IMR-90 (cell line): ENCODE measurements at regions not wholly inside any gene's neighbourhood (a gene's known extent, or its start where the extent isn't known, plus 50 kb on each side); places are given as distances from the start of the nearest gene placed in this dataset.

Experiments used
- ATAC-seq: fragments of 200-7000 bp; cut with Tn5 transposase; 2 replicates; pipeline ENCODE4 v1.9.1; 2020; ENCODE audit warnings: low read depth, mild to moderate bottlenecking, moderate library complexity
- BruUV-seq: library from RNA; stranded (reverse); fragments of 400-500 nt; replicated peaks from 2 replicates; lab custom pipeline; 2021; lab: Mats Ljungman, UMichigan
- CTCF ChIA-PET: fragments of 300-600 bp; formaldehyde crosslinking; extraction: SDS; loops from one replicate; lab custom pipeline; 2021; ENCODE audit warnings: antibody characterized with exemption; lab: Yijun Ruan, JAX
- POLR2A ChIA-PET: fragments of 300-600 bp; sonication (Branson Sonifier 250); formaldehyde crosslinking; loops from one replicate; lab custom pipeline; 2022; ENCODE audit warnings: antibody characterized with exemption; ENCODE audit not compliant: unreplicated experiment; lab: Charles Lee
- DNase-seq: peaks from one replicate; pipeline ENCODE4 v3.0.0; 2013
- H2AFZ ChIP-seq: replicated peaks from 2 replicates; pipeline ENCODE3; 2013; ENCODE audit warnings: low read length, mild to moderate bottlenecking; ENCODE audit not compliant: poor library complexity
- H2AK5ac ChIP-seq: 2 replicates; pipeline ENCODE4 v1.6.1; 2013; ENCODE audit warnings: low read depth, low read length, inconsistent platforms
- H2AK9ac ChIP-seq: replicated peaks from 2 replicates; pipeline ENCODE3; 2013; ENCODE audit warnings: mild to moderate bottlenecking, low read depth, low read length, moderate library complexity; ENCODE audit not compliant: poor library complexity
- H2BK120ac ChIP-seq: 2 replicates; pipeline ENCODE4 v1.6.1; 2013; ENCODE audit warnings: low read depth, low read length, inconsistent platforms
- H2BK15ac ChIP-seq: 3 replicates; pipeline ENCODE4 v1.6.1; 2013; ENCODE audit warnings: low read depth, low read length, inconsistent platforms
- H2BK20ac ChIP-seq: 2 replicates; pipeline ENCODE4 v1.6.1; 2013; ENCODE audit warnings: low read depth, mild to moderate bottlenecking, inconsistent platforms, low read length, moderate library complexity
- H2BK5ac ChIP-seq: 2 replicates; pipeline ENCODE4 v1.6.1; 2013; ENCODE audit warnings: mild to moderate bottlenecking, low read depth, low read length, inconsistent platforms; ENCODE audit not compliant: poor library complexity, severe bottlenecking
- H3K14ac ChIP-seq: replicated peaks from 2 replicates; pipeline ENCODE4 v1.6.1; 2013; ENCODE audit warnings: low read depth, low read length, inconsistent platforms
- H3K18ac ChIP-seq: 2 replicates; pipeline ENCODE4 v1.6.1; 2013; ENCODE audit warnings: low read depth, low read length, control low read depth
- H3K23ac ChIP-seq: 2 replicates; pipeline ENCODE4 v1.6.1; 2013; ENCODE audit warnings: low read depth, low read length, inconsistent platforms
- H3K27ac ChIP-seq: 2 replicates; pipeline ENCODE4 v1.5.1; 2013; ENCODE audit warnings: mild to moderate bottlenecking, control low read depth, low read length; ENCODE audit not compliant: insufficient read depth
- H3K27me3 ChIP-seq: 2 replicates; pipeline ENCODE4 v1.6.1; 2013; ENCODE audit warnings: low read length; ENCODE audit not compliant: control insufficient read depth, insufficient read depth
- H3K36me3 ChIP-seq: 2 replicates; pipeline ENCODE4 v1.6.1; 2013; ENCODE audit warnings: low read length, mixed read lengths; ENCODE audit not compliant: control insufficient read depth, insufficient read depth
- H3K4ac ChIP-seq: 2 replicates; pipeline ENCODE4 v1.6.1; 2013; ENCODE audit warnings: low read depth, low read length, inconsistent platforms
- H3K4me1 ChIP-seq: 2 replicates; pipeline ENCODE4 v1.6.1; 2013; ENCODE audit warnings: low read length, mixed read lengths; ENCODE audit not compliant: control insufficient read depth, insufficient read depth
- H3K4me2 ChIP-seq: 2 replicates; pipeline ENCODE4 v1.6.1; 2013; ENCODE audit warnings: low read depth, mild to moderate bottlenecking, control low read depth, low read length, moderate library complexity
- H3K4me3 ChIP-seq: 2 replicates; pipeline ENCODE4 v1.5.1; 2013; ENCODE audit warnings: low read depth, mild to moderate bottlenecking, control low read depth, low read length, moderate library complexity; ENCODE audit not compliant: insufficient read depth
- H3K56ac ChIP-seq: 2 replicates; pipeline ENCODE4 v1.6.1; 2013; ENCODE audit warnings: low read length, inconsistent platforms; ENCODE audit not compliant: insufficient read depth; ENCODE audit errors: extremely low read depth
- H3K79me1 ChIP-seq, 2 experiments: 2 replicates each; pipeline ENCODE4 v1.6.1; 2013; ENCODE audit warnings: low read length in 2 of 2, inconsistent platforms in 1 of 2, low read depth in 1 of 2
- H3K9ac ChIP-seq: 2 replicates; pipeline ENCODE4 v1.6.1; 2013; ENCODE audit warnings: low read depth, low read length, control low read depth
- H3K9me1 ChIP-seq: 2 replicates; pipeline ENCODE4 v1.6.1; 2013; ENCODE audit warnings: low read length, inconsistent platforms; ENCODE audit not compliant: insufficient read depth
- H3K9me3 ChIP-seq: 2 replicates; pipeline ENCODE4 v1.6.1; 2013; ENCODE audit warnings: low read length; ENCODE audit not compliant: control insufficient read depth, insufficient read depth
- H4K20me1 ChIP-seq: 2 replicates; pipeline ENCODE4 v1.6.1; 2013; ENCODE audit warnings: low read length, inconsistent platforms; ENCODE audit not compliant: insufficient read depth
- H4K5ac ChIP-seq: 2 replicates; pipeline ENCODE4 v1.6.1; 2013; ENCODE audit warnings: mild to moderate bottlenecking, low read depth, low read length, control low read depth
- H4K8ac ChIP-seq, 2 experiments: 2 replicates each; pipeline ENCODE4 v1.6.1; 2013; ENCODE audit warnings: low read depth in 2 of 2, low read length in 2 of 2, control low read depth in 1 of 2, inconsistent platforms in 1 of 2
- H4K91ac ChIP-seq: 2 replicates; pipeline ENCODE4 v1.6.1; 2013; ENCODE audit warnings: low read depth, low read length, inconsistent platforms; ENCODE audit not compliant: insufficient read depth
- CTCF ChIP-seq: conservative IDR thresholded peaks from 2 replicates; pipeline ENCODE4 v1.5.1; 2012; ENCODE audit warnings: mild to moderate bottlenecking, low read depth, low read length, improper control_type of control experiment
- FOS ChIP-seq: fragments of 150-350 bp; IDR thresholded peaks from 2 replicates; pipeline ENCODE4 v1.6.1; 2016; ENCODE audit warnings: low read depth, low read length
- MXI1 ChIP-seq: IDR thresholded peaks from 2 replicates; pipeline ENCODE4 v1.6.1; 2012; ENCODE audit warnings: low read depth, mild to moderate bottlenecking, low read length, moderate library complexity, borderline replicate concordance
- USF2 ChIP-seq: fragments of 150-350 bp; IDR thresholded peaks from 2 replicates; pipeline ENCODE4 v1.6.1; 2017; ENCODE audit warnings: mild to moderate bottlenecking, antibody characterized with exemption, low read length, low read depth
- WGBS, 2 experiments: methylation state at CpG; one replicate each; pipeline versions ENCODE4 v1.1.5 to v1.1.7; 2013; ENCODE audit warnings: missing lambda C conversion rate in 2 of 2; ENCODE audit not compliant: insufficient read length in 1 of 2; ENCODE audit errors: extremely low coverage in 2 of 2; 5-methylcytosine and 5-hydroxymethylcytosine counted together
- dilution Hi-C: fragments of 300-500 bp; cut with HindIII; formaldehyde crosslinking; loops from one replicate; pipeline ENCODE4 v1.14.3; 2018; ENCODE audit warnings: low sequenced_read_pairs; ENCODE audit not compliant: unreplicated experiment
- in situ Hi-C: fragments of 300-500 bp; cut with MboI; formaldehyde crosslinking; loops from 3 replicates; pipeline ENCODE4 v1.14.3; 2019; ENCODE audit warnings: low sequenced_read_pairs, inconsistent platforms, mixed read lengths
- intact Hi-C: fragments of 100-400 bp; cut with micrococcal nuclease; formaldehyde crosslinking; loops from 2 replicates; pipeline ENCODE4 v1.10.0; 2022

- BruUV-seq = no TSS peak
- in situ Hi-C loops = no loop called here
- Histone ChIP-seq H3K9ac (no peak overlapping the region), H2BK15ac (no peak overlapping the region), H3K9me3 (no peaks in the 10 kb centered on the region), H3K36me3 (no peaks in the 10 kb centered on the region), H3K79me1 (no peaks in the 10 kb centered on the region), H2AK5ac (no peak overlapping the region), H3K4ac (no peak overlapping the region), H2BK120ac (no peak overlapping the region), H2BK20ac (no peak overlapping the region), H3K4me1 (peaks cover 2% of the 10 kb centered on the region; the same call in 1 of the 2 replicates), H3K27me3 (0 out of 2 replicates have a peak, but pooled peaks cover 5% of the 10 kb centered on the region), H4K8ac (no peak overlapping the region), H4K20me1 (no peaks in the 10 kb centered on the region), H3K18ac (no peak overlapping the region), H3K9me1 (no peaks in the 10 kb centered on the region), H3K27ac (no peak overlapping the region), H3K4me2 (no peak overlapping the region), H2BK5ac (no peak overlapping the region), H3K56ac (no peak overlapping the region), H2AK9ac (no peak overlapping the region), H3K23ac (no peak overlapping the region), H3K14ac (no peak overlapping the region), H4K5ac (no peak overlapping the region), H3K4me3 (no peak overlapping the region), H2AFZ (no peak overlapping the region), H4K91ac (no peak overlapping the region)
- ATAC-seq (no peak), DNase-seq (no peak)
- intact Hi-C loops = loop anchor here (10.0 kb wide), 1 partner anchor 129 kb away; no protein-coding TSS in a partner anchor
- ChIA-PET CTCF (no interaction called here), POLR2A (no interaction called here)
- TF ChIP-seq MXI1 (no peak), USF2 (no peak), FOS (no peak), CTCF (no peak)
- WGBS, 2 experiments = no CpG with 5 or more reads among the region's 6 CpGs
- dilution Hi-C loops = no loop called here
Measured at GRCh38 chr2:219916281-219916680, 288.9 kb downstream of the SLC4A3 start.
